GM21526 (cell line): ENCODE measurements at regions not wholly inside any gene's neighbourhood (a gene's known extent, or its start where the extent isn't known, plus 50 kb on each side); places are given as distances from the start of the nearest gene placed in this dataset.
"Not testable (repeated sequence)": the region's sequence is repeated elsewhere in the genome, so short reads cannot be mapped to it uniquely, and the experiment has no call there.

Experiments
- ATAC-seq: cut with Tn5 transposase; IDR thresholded peaks from one replicate; pipeline ENCODE4 v1.9.1; 2021; ENCODE audit warnings: moderate library complexity; ENCODE audit not compliant: unreplicated experiment, low FRiP score

DNA sequence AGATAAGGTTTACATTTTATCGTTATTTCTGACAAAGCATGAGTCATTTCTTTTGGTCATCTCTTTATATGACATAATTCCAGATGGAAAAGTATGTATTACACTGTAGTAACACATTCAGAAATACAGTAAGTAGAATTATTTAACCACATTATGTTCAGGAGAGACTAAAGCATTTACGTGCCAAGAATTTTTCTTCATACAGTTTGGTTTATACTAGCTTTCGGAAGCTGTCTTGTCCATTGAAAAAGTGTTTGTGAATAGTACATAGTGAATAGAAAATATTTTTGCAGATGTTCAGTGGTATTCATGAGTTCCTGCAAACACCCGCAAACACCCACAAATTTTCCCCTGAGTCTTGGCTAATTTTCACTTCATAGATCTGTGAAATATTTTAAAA is 1033.0 kb upstream of the INTU start:
- ATAC-seq = no peak

DNA sequence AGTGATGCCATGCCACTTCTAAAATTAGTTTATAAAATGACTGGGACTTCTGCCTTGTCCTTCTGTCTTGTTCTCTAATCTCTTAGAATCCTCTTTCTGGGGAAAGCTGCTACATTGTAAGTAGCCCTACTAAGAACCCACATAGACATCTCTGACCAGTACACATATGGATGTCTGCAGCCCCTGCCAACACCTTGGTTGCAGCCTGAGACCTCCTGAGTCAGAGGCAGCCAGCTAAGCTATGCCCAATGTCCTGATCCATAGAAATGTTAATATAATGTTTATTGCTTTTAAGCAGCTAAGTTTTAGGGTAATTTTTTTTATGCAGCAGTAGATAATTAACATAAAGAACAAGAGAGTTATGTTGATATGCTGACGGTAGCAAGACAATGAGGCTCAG is 1029.5 kb upstream of the INTU start:
- no peak for ATAC-seq

DNA sequence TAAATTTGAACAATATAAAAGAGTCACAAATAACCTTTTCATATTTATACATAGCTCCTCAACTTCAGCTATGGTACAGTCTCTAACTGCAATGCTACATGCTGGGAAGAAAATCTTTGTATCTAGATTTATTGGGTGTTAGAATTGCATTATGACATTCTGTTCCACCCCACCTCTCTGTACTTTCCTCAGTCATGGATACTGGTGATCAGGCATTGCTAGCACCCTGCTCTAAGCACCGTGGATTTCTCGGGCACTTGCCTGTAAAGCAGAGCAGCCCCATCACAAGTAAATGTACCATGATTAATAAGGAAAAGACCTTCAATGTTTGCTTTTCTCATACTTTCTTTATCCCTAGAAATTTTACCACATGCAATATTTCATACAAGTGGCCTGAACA is 1028.9 kb upstream of the INTU start:
- ATAC-seq = no peak

DNA sequence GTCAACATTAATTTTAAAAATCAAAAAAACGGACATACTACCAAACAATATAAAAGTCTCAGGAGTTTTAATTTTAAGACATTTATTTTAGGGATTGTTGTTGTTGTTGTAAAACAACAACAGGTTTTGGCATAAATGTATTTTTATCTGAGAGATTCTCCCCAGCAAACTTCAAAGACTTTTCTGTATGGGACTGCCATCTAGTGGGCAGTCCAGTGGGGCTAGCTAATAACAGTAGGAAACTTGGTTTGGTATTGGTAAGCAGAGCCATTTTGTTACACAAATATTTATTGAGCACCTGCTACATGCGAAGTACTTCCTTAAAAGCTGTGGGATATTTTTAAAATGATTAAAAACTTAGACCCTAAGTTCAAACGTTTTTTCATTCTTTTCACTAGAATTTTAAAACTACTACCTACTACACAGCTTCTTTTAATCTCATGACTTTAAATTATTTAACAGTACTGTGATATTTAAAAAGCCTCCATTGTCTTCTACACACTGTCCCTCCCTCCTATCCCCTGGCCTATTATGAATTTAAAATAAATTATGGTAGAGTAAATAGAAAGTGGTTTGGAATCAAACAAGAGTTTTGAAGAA is 1028.4 kb upstream of the INTU start:
- no peak for ATAC-seq

DNA sequence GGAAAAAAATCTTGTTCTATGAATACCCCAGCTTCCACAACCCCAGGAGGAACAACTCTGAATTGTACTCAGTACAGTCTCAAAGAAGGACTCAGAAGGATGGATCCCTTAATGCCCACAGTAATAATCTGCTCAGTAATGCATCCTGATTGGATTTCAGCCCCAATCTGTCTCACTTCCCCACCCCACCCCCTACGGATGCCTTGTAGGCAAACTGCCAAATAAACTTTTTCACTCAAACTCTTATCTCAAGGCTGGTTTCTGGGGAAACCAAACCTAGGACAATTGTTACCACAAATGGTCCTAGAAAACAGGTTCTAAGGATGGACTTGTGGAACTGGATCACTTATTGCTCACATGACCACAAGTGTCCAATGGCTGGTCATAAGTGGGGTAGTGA is 1021.8 kb upstream of the INTU start:
- no peak for ATAC-seq

DNA sequence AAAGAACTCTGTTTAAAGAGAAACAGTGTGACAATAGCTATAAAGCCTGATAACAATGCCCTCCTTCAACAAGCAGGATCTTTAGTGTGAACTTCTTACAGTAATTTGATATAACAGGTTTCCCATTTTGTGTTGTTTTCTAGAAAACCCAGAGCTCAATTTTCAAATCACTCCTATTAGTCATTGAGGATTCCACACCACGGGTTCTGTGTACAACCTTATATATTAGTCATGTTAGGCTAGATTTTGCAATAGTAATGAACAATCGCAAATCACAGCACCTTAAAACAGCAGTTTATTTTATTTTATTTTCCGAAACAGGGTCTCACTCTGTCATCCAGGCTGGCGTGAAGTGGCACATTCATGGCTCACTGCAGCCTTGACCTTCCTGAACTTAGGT is 1020.9 kb upstream of the INTU start:
- ATAC-seq = no peak

DNA sequence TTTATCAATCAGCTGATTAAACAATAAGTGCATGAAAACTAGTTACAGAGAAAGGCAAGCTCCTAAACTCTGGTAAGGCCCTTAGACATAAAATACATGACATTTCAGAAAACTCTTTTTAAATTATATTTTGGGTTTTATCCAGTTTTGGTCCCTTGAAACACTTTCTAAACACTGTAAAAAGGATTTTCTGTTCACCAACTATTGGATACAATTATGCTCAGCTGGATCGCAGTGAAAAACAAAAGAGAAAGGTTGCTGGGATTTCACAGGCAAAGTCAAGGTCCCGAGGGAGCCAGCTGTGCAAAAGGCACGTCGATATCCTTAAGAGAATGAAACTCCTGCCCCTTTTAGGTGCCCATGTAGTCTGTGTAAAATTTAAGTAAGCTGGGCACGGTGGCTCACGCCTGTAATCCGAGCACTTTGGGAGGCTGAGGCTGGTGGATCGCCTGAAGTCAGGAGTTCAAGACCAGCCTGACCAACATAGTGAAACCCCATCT is 1018.4 kb upstream of the INTU start:
- ATAC-seq = no peak

DNA sequence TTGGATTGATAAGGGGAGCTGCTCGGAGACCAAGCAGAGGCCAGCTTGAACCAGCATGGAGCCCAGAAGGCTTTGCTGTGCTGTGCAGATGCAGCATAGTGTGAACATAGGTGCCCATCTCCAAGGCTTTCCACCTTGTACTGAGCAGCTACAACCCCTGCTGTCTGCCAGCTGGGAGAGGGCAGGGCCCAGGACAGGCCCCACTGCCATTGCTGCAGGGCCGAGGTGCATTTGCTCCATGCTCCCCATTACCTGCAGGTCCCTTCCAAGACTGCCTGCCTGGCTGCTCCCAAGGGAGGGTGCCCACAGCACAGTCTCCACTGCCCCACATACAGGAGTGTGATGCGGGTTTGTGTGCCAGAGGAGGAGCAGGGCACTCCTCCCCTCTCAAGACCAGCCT is 1016.0 kb upstream of the INTU start:
- no peak for ATAC-seq

DNA sequence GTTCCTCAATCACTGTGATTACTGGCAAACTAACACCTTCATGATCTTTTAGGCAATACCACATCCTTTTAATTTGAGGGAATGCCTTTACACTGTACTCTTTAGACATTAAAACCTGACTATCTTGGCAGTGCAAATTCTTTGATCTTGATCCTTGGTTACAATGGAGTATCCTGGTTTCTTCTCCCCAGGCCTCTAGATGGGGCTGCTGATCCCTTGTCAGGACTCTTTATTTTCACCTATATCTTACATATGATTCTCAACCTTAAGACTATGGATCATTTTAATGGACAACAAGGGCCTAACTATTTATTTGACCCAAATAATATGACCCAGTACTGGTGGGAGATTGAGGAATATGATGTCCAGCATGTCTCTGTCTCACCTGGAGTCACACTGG is 1005.5 kb upstream of the INTU start:
- ATAC-seq = no peak

DNA sequence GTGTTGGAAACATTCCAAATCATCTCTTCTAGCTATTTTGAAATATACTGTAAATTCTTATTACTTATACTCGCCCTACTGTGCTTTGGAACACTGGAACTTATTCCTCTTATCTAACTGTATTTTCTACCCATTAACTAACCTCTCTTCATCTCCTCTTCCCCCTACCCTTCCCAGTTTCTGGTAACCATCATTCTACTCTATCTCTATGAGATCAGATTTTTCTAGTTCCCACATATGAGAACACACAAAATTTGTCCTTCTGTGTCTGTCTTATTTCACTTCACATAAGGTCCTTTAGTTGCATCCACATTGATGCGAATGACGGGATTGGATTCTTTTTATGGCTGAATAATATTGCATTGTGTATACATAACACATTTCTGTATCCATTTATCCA is 1003.8 kb upstream of the INTU start:
- no peak for ATAC-seq

DNA sequence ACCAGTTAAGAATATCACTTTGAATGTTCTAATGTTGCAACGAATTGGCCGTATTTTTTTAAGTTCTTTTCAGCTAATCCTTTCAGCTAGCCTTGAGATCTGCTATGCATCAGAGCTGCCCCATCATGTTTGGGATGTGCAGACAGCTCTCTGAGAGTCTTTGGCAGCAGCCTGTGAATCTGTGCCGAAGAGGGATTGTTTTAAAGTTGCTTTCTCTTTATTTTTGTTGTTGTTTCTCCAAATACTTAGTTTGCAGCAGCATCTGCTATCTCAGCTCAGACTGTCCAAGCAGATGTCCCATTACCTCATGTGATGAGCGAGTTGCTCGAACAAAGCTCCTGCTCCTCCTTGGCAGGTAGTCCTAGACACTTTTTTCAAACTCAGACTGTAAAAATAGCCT is 1002.5 kb upstream of the INTU start:
- no peak for ATAC-seq

DNA sequence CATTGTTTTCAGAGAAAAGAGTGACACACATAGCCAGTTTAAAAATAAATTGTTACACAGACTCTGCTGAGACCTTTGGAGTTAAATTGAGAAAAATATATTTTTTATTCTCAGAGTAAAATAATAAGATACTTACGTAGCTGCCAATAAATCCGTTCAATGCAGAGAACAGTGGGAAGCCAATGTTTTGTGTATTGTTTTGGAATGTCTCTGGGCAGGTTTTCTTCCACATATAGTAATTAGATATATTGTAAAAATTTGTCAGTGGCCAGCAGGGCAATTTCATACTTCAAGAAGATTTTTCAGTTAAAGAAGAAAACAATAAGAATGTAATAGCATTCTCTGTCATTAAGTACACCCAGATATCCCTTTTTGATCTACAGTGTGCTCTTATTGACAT is 999.5 kb upstream of the INTU start:
- ATAC-seq = no peak

DNA sequence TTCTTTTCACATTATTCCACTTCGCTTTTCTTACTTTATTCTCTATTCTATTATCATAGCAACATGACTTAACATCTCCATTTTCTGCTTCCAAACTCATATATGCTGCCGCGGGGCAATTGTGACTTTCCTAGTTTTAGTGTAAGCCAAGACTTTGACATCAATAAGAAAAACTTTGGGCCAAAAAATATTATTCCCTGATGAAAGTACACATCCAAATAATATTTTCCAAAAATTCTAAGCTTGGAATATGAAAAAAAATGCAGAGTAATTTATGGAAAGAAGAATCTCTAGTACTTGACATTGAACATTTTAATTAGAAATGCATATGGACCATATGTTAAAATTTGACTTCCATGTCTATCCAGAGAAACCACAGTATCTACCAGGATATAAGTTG is 995.1 kb upstream of the INTU start:
- no peak for ATAC-seq

DNA sequence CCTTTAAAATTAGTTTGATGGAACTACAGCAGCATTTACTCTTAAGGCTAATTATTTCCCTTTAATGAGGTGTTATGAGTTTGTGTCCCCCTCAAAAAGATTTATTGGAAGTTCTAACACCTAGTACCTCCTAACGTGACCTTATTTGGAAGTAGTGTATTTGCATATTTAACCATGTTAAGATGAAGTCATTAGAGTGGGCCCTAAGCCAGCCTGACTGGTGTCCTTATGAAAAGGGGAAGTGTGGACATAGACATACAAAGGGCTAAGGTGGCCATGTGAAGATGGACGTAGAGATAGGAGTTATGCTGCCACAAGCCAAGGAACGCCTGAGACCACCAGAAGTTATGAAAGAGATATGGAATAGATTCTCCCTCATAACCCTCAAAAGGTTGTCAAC is 985.4 kb upstream of the INTU start:
- no peak for ATAC-seq

DNA sequence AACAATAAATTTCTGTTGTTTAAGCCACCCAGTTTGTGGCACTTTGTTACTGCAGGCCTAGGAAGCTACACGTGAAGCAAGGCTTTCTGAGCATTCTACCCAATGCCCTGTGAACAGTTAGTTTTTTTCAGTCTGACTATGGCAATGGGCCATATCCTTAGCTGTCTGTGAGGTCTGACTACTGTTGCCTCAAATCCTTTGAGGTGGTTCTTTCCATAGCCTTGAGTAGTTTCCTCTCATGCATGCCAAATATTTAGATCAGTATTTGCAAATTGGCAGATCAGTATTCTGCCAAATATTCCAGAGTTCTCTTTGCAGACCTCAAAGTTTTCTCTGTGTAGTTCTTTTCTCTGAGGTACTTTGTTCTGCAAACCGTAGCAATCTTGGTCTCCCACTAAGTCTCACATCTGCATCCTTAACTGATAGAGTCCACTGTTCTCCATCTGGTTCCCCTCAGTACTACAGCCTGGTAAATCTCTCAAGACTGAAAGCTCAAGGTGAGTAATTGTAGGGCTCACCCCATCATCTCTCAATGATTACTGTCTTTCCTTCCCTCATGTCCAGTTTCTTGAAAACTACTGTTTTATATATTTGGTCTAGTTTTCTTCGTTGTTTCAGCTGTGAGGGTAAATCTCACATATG is 984.9 kb upstream of the INTU start:
- ATAC-seq = no peak

DNA sequence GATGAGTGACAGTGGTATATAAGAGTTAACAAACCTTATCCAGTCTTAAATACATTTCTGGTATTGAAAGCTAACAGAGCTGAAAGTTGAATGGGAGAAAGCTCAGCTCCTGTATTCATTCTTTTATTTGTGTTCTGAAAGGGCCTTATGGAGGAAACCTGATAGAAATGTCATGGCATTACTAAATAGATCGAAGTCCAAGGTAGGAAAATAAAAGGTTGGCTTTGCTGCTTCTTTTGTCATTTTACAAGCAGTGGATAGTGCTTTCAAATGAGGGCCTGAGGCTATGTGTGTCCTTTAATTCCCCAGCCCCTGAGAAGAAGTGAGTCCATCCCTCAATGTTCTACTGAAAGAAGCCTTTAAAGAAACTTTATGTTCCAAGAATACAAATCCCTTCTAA is 974.3 kb upstream of the INTU start:
- no peak for ATAC-seq

DNA sequence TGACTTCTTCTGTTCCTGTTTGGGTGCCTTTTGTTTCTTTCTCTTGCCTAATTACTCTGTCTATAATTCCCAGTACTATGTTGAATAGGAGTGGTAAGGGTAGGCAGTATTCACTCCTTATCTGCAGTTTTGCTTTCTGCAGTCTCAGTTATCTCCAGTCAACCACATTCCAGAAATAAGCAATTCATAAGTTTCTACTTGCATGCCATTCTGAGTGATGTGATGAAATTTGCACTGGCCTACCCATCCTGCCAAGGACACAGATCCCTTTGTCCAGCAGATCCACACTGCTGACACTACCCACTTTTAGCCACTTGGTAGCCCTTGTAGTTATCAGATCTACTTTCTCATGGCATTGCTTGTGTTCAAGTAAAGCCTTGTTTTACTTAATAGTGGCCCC is 971.6 kb upstream of the INTU start:
- no peak for ATAC-seq

DNA sequence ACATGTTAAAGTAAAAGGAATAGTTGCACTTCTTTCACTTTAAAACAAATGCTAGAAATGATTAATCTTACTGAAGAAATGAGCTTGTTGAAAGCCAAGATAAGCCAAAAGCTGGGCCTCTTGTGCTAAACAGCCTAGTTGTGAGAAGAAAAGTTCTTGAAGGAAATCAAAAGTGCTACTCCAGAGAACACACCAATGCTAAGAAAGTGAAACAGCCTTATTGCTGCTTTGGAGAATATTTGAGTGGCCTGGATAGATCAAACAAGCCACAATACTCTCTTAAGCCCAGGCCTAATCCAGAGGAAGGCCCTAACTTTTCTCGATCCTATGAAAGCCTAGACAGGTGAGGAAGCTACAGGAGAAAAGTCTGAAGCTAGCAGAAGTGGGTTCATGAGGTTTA is 967.9 kb upstream of the INTU start:
- ATAC-seq = no peak

DNA sequence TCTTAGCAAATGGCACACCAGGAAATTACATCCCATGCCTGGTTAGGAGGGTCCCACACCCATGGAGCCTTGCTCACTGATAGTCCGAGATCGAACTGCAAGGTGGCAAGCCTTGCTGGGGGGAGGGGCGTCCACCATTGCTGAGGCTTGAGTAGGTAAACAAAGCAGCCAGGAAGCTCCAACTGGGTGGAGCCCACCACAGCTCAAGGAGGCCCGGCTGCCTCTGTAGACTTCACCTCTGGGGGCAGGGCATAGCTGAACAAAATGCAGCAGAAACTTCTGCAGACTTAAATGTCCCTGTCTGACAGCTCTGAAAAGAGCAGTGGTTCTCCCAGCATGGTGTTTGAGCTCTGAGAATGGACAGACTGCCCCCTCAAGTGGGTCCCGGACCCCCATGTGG is 962.7 kb upstream of the INTU start:
- ATAC-seq = not testable (repeated sequence)

DNA sequence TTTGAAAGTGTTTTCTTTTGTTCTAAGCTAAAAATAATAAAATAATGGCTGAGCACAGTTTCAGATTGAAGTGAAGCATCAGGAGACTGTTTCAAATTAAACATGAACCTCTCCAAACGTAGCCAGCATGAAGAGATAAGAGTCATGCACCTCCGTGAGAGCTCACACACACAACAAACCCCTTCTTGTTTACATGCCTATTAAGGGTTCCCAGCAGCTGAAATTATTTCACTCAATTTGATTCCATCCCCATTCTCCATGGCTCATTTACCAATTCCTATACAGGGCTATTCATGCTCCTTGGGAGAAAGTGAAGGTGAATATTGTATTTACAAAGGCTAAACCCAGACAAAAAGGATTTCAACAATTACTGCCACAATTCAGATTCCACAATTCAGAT is 954.1 kb upstream of the INTU start:
- no peak for ATAC-seq

DNA sequence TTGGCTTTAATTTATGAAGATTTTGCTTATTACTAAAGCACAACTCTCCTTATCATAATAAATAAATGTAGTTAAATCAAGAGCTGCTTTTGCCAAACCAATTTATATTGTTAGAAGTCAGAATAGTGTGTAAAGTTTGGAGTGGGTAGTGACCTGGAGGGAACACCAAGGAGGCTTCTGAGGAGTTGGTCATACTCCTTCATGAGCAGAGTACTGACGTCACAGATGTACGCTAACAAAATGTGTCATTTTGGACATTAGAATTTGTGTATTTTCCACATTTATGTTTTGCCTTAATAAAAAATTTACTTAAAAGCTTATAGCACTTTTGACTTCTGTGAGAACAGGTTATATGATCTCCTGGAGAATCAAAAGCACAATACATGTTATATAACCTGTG is 953.5 kb upstream of the INTU start:
- no peak for ATAC-seq

DNA sequence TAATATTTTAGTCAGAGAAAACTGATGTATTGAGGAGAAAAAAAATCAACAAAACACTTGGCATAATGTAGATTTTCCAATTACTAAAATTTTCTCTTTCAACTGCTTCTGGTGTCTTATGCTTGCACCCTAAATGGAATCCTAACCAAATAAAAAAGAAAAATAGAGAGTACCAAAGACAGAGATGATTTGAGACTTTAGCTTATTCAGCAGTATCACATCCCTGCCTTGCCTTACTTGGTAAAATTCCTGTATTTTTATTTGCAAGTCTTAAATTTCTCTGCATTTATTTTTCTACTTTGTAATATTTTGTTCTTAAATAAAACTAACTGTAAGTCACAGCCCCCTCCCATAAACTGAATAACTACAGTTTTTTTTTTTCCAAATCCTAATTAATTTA is 950.5 kb upstream of the INTU start:
- ATAC-seq = no peak

DNA sequence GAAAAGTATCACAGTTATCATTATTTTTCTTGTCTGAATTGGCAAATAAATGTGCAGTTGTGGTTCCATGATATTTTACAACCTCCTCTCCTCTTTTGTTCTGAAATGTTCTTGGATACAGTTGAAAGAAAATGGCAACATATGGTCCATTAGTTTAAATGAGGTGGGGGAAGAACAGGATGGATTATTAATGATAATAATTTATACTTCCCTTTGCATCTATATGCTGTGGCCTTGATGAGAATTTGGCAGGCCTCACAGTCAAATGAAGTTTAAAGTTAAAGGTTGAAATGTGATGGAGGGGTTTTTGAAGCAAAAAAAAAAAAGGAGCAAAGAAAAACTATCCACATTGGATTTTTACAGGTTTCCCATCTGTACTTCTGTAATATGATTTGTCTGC is 946.3 kb upstream of the INTU start:
- no peak for ATAC-seq
